GM12892 (cell line): ENCODE measurements at regions not wholly inside any gene's neighbourhood (a gene's known extent, or its start where the extent isn't known, plus 50 kb on each side); places are given as distances from the start of the nearest gene placed in this dataset.

Experiments used
- POLR2A ChIP-seq: IDR thresholded peaks from 2 replicates; pipeline ENCODE4 v1.6.1; 2011; ENCODE audit warnings: low read depth, low read length, control low read depth
- POLR2AphosphoS5 ChIP-seq: IDR thresholded peaks from 2 replicates; pipeline ENCODE4 v1.6.1; 2011; ENCODE audit warnings: low read depth, low read length, control low read depth

- TF ChIP-seq POLR2A, result no peak
- no peak for TF ChIP-seq POLR2AphosphoS5
Measured at GRCh38 chr6:144395826-144396225, 110.7 kb downstream of the UTRN start.
